T1000 (cell line): ENCODE measurements at regions not wholly inside any gene's neighbourhood (a gene's known extent, or its start where the extent isn't known, plus 50 kb on each side); places are given as distances from the start of the nearest gene placed in this dataset.

Experiments
- DNase-seq: peaks from one replicate; lab custom pipeline; 2025; ENCODE audit warnings: mixed read lengths; lab: John Stamatoyannopoulos, UW

DNA sequence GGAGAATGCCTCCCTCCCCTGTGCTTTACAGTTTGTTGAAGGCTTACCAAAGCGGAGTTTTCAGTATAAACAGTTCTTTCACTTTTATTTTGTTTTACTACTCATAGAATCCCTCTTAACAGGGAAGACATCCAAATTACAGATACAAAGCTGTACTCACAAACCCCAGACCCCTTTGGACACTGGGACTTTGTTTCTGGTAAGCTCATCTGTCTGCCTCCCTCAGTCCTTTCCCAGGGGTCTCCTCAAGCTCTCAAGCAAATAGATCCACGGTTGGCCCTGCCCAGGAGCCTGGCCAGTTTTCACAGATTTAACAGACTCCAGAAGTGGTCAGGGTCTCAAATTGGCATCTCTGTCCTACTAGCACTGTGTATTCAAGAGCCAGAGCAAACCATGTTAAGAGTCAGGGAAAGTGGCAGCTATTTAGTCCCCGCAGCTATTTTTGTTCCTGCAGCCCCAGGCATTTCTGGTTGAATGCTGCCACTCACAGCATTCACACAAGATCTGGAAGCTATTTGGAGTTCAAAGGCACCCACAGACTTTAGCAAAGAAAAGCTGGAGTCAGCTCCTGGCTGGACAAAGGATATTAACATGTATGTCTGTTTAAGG is 54.2 kb downstream of the TMEM100 start:
- DNase-seq = no peak

DNA sequence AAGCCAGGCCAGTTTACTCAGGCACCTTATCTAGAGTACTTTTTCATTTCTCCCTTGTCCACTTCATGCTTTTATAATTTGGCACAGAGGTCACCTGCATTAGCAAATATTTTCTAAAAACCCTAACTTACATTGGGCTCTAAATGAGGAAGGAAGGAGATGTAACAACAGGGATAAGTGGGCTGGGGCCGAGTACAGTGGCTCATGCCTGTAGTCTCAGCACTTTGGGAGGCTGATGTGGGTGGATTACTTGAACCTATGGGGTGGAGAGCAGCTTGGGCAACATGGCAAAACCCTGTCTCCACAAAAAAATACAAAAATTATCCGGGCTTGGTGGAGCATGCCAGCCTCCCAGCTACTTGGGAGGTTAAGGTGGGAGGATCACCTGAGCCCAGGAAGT is 55.9 kb downstream of the TMEM100 start:
- DNase-seq = no peak

DNA sequence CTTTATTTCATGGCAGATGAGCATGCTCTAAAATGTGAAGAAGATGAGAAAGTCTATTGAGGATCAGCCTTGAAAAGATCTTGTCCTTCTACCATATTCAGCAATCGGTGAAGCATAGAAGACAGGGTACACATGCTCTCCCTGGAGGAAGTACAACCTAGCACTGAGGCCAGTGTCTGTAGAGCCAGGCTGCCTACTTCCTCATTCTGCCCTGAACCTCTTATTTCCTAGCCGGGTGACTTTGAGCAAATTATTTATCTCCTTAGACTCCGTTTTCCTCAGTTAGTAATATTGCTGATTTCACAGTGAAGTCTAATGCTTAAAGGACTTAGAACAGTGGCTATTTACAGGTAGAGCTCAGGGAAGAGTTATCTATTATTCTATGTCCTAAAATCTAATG is 58.4 kb downstream of the TMEM100 start:
- DNase-seq = no peak

DNA sequence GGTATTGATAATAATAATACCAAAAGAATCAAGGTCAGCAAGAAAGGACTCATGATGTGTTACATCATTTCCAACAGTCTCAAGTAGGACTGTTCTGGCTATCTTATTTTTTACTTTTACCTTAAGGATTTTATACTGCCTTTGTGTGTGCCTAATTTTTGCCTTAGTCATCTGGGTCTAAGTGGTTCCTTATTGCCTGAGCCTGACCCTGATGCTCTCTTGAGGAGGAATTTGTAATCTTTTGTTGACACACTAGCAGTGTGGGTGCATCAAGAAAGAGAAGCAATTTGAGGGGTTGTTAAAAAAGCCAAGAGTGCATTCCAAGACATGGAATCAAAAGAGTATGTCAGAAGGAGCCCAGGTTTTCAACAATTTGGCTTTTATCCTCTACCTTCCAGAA is 59.3 kb downstream of the TMEM100 start:
- no peak for DNase-seq

DNA sequence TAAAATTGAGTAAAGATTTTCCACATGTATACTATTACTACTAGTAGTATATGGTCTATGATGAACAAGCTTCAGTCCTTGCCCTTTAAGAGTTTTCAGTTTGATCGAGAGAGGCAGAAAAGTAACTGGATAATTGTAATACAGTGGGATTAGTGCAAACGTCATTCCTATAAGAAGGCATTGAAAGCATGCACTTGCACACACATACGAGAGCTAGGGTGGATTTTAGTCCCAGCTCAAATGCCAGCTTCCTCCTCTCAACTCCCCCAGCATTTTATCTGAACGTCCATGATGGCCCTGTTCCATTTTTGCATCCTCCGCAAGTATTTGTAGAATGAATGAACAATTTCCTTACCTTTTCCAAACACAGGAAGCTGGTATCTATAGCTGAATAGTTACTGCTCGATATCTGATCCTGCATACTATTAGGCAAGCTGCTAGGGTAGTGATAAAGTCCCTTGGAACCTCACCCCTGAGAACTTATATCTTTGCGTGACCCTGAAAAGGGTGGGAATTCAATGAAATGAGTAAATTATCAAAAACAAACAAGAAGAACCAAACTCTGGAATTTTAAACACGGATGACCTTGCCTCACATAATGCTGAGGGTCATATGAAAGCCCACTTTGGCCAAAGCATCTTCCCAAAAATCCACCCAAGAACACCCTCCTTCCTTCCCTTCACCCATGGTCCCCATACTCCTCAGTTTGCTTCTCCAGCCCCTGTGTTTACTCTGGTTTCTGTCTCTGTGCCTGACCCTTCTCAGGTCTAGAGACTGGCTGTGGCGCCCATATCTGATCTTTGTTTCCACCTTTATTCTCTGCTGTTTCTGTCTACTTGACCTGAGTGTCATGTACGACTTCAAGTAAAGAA is 60.5 kb downstream of the TMEM100 start:
- no peak for DNase-seq

DNA sequence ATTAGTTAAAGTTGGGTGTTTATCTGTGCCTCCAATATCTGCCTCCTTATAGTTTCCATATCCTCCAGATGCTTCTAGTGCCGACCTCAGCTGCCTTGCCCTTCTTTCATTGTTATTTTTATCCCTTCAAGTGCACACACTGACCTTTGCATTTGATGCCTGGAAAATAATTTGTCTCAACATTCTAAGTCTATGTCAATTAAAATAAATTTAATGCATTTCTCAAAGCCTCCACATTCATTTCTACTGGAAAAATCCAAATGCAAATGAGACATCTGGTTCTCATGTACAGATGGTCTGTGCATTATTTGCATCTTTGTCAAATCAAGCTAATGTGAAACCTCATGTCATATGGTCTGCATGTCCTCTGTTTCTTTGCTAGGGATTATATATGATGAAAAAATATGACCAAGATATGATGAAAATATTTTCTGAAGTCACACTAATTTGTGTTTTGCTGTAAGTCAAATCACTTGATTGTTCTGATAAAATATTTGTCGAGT is 61.4 kb downstream of the TMEM100 start:
- DNase-seq = no peak

DNA sequence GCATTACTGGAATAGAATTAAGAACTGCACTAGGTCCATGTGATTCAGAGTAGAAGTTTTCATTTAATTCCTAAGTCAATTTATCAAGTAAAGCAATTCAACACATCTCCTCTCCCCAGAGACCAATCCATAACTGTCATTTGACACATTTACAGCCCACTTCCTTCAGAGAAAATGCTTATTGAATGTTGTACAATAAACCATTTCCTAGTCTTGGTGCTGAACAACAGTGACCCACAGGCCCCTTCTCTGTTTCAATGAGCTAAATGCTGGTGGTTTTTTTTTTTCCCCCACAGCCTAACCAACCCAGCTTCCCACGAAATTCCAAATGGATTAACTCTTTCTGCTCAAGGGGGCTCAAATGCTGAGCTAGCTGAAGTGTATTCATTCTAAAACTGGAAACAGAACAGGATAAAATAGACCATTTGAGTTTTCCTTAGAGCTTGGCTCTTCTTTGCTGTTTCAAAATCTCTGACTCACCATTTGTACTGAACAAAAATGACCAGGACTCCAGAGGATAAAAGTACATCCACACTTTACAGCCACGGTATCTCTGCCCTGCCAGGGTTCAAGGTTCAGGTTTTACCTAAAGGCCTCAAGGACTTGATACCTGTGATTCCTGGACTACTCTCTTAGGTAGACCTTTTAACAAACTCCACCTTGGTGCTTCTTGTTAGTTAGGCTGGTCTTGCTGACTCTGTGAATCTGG is 62.3 kb downstream of the TMEM100 start:
- no peak for DNase-seq

DNA sequence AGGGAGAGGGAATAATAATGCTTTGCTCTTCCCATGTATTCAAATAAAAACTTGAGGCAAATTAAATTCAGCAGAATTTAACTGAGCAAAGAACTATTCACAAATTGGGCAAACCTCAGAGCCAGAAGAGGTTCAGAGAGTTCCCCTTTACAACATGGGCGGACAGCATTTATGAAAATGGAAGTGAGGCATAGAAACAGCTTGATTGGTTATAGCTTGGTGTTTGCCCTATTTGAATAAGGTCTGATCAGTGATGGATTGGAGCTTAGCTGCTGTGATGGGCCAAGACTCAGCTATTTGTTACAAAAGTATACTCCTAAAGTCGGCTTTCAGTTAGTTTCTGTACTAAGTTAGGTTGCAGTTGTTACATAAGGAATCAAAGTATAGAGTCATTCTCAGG is 63.0 kb downstream of the TMEM100 start:
- no peak for DNase-seq

DNA sequence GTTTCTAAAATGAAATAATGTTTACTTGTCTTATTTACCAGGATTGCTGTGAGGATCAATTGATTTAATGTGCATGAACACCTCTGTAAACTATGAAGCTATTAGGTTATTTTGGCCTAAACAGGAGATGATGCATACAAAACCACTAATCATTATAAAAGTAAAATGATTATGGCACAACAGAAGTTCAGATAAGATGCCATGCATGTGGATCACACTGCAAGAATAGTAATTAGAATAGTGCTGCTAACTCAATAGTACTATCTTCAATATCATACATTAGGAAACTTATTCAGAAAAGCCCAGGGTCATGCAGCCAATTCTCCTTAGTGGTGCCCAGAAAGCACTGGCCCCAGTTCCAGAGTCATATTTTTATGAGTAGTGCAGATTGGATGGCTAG is 66.9 kb downstream of the TMEM100 start:
- no peak for DNase-seq

DNA sequence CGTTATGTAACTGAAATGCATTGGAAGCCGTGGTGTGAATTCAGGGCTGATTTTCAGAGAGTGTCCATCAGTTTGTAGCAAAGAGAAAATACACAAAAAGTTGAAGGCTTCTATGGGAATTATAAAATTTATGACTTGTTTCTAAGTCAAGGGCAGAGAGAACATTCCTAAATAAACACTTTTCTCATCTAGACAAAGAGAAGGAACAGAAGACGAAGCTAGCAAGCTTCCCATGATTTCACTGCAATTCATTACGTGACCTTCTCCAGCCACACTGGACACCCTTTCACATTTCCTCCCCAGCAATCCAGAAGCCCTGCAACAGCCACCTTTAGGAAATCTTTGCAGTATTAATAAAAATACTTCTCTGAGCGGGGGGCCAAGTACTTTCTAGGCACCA is 67.8 kb downstream of the TMEM100 start:
- DNase-seq = no peak

DNA sequence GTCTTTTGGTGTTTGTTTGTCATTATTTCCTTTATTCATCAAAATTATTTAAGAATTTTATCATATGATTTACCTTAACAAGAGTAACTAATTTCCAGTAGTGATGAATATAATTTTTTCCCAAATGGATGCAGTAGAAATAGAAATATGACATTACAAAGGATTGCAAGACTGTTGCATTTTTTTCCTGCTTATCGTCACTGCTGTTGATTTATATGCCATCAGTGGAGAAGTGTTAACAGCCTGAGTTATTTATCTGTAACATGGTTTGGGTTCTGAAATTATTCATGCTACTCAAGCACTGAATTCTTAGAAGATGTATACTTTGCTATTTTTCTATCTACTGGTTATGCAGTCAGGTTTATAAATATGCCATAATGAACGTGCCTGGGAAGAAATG is 68.6 kb downstream of the TMEM100 start:
- DNase-seq = no peak

DNA sequence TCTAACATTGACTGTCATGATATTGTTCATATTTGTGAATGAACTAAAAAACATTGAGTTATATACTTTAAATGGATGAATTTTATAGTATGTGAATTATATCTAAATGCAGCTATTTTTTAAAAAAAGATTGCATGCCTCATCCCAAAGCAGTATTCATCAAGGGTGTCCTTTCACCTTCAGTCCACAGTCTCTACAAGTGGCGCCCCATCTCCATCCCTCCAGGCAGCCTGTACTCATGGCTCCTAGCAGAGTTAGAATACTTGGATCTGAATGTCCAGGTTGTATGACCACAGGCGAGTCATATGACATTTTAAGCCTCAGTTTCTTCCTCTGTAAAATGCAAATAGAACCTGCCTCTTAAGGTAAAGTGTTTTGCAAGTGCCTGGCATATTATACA is 69.8 kb downstream of the TMEM100 start:
- DNase-seq = no peak

DNA sequence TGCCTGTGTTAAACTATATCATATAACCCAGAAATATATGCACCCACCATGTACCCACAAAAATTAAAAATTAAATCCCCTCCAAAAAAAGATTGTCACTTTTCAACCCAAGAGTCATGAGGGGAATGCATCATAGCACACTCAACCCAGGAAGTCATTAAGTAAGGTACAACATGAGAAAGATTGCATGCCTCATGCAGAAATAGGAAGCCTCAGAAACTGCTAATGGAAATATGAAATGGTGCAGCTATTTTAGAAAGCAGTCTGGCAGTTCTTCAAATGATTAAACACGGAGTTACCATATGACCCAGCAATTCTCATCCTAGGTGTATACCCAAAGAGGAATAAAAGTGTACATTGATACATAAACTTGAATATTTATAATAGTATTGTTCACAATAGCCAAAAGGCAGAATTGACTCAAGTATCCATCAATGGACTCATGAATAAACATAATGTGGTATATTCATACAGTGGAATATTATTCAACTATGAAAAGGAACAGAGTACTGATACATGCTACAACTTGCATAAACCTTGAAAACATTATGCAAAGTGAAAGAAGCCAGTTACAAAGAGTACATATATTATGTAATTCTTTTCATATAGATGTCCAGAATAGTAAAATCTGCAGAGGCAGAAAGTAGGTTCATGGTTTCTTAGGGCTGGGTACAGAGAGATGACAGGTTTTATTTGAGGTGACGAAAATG is 70.4 kb downstream of the TMEM100 start:
- no peak for DNase-seq

DNA sequence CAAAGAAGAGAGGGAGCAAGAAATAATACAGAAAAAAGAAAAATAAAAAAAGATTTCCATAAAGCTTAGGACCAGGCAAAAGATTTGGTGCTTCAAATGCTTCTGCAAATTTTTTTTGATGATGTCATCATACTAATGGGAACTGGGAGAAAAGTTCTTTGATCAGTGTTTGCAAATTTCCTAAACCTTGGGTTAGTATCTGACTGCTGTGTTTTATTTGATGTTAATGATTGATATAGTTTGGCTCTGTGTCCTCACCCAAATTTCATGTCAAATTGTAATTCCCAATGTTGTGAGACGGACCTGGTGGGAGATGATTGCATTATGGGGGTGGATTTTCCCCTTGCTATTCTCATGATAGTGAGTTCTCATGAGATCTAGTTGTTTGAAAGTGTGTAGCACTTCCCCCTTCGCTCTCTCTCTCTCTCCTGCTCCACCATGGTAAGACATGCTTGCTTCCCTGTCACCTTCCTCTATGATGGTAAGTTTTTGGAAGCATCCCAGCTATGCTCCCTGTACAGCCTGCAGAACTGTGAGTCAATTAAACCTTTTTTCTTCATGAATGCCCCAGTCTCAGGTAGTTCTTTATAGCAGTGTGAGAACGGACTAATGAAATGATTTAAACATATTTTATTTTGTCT is 72.6 kb downstream of the TMEM100 start:
- DNase-seq = no peak

DNA sequence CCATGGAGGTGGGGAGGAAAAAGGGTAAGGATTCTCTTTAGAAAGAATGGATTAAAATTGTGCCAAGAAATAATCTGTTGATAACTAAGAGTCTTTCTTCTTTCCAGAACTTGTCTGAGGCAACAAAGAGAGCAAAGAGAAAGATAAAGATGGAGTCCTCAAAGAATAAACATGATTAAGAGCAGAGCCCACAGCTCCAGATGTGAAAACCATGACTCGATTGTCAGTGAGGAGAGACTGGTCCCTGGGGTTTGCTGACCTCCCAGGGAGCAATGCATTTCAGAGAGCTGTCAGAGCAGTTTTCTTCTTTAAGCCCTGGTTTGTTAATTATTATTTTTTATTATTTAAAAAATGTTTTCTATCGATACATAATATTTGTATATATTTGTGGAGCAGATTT is 74.6 kb downstream of the TMEM100 start:
- no peak for DNase-seq

DNA sequence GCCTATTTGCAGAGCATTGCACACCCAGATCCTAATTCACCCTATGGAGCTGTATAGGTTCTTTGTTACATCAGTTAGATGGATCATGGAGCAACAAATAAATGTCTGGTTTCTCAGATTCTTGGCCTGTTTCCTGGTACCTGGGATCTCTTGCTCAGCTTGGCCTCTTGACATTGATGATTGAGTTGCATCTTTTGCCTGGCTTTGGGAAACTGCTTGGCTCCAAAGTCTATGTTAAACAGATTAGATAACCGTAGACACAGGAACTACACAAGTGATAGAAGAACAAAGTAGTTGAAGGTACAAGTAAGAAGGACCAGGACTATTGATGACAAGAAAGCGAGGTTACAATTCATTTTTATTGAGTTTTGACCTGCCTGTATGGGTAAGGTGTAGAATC is 77.3 kb downstream of the TMEM100 start:
- no peak for DNase-seq

DNA sequence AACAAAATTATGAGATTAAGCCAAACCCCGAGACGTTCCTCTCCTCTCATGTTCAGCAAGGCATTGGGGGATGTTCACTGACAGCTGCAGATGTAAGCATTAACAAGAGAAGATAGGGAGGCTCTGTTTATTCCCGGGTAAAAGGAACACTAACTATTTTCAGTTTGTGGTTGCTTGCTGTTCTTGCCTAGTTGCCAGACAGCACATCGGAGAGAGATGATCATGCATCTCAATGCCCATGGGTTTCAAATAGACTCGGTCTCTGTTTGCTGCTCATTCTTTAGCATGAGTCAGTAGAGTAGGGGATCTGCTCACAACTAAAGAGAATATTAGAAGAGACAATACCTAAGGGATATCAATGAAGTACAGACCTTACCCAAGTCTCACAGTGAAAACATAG is 78.3 kb downstream of the TMEM100 start:
- no peak for DNase-seq

DNA sequence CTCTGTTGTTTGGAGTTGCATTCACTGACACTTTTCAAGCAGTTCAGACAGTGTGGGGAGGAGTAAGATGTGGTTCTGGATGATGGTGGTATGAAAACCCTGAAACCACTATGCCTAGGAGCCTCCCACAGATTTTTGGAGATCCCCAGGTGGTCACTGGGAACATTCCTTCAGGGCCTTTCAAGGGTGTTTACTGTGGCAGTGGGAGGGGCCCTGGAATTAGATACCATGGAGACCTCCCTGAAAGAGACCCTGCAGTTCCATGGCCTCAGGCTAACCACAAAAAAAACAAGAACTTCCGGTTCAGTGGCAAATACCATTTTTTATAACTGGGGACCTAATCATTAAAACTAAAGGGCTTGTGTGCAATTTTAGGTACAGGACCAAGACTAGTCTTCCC is 79.9 kb downstream of the TMEM100 start:
- no peak for DNase-seq

DNA sequence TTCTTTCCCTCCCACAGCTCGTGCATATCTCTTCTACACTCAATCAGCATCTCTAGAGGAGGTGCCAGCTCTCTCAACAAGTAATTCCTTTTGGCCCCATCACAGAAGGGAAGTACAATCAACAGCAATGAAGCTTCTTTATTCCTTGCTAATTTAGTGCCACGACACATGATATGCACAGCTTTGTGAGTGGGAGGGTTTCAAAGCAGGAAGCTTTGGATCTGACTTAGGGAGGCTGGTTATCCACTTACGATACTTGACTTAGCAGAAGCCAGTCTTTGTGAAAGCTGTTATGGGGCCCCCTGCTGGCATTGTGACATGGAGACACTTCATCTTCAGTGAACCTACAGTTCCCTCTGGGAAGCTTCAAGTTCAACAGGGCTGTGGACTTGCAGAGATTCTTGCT is 81.0 kb downstream of the TMEM100 start:
- DNase-seq = no peak

DNA sequence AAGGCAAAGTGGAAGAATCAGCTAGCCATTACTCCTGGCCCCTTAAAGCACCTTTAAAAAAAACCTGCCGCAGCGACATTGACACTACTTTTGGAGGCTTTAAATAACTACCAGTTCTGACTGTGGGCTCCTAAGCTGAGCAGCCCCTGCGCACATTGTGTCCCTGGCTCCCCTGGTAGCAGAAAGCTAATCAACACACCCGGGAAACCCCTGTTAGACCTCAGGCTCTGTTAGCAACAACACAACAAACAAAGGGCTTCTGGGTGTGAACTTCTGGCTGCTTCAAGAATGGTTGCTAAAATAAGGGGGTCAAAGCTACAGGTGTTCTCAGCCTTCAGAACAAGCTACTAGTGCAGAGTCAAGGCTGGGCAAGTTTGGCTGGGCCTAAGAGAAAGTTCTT is 83.6 kb downstream of the TMEM100 start:
- no peak for DNase-seq

DNA sequence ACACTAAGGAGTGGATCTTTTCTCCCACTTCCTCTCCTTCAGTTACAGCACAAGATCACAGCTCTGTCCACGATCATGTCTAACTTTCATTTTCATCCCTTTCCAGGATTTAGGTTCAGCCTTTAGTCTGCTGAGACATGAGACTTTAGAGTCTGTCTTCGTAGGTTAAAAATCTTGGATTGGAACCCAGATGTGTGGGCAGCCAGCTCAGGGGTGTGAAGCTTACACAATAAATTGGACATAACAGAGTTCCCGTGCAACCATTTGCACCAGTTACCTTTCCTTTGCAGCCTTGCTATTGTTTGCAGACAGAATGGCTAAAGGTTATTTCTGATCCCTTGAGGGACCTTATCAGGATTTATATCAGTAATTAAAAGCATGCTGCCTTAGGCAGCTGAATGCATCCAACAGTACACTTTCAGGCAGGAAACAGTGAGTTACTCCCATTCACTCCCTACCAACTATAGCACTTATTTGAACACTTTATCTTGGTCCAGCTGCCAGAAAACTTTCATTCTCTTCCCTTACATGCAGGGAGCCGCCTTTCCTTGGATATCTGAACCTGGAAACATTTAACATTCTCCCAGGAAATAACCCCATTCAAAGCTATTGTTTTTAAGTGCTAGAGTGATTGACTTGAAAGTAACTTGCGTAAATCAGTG is 87.3 kb downstream of the TMEM100 start:
- no peak for DNase-seq
